Prostate gland (tissue), 2 donors: ENCODE measurements at regions not wholly inside any gene's neighbourhood (a gene's known extent, or its start where the extent isn't known, plus 50 kb on each side); places are given as distances from the start of the nearest gene placed in this dataset.
A peak's percentile ranks its signal among the peaks of the same experiment; 100 is the strongest.

Source experiments
- POLR2AphosphoS5 ChIP-seq: sonication (generic); formaldehyde crosslinking; IDR thresholded peaks from one replicate; pipeline ENCODE4 v1.6.1; 2017; ENCODE audit warnings: antibody characterized with exemption
- TF ChIP-seq, protein P1 (sequence below), 4 experiments: fragments of 200-600 bp in 2 of 4; fragments of 450-650 bp in 2 of 4; sonication (generic) in 2 of 4; IDR thresholded peaks; 1 replicate in 3 of 4; 2 replicates in 1 of 4; pipeline ENCODE4 v1.5.1; 2016 to 2019; ENCODE audit warnings: antibody characterized with exemption in 4 of 4, mild to moderate bottlenecking in 2 of 4, moderate library complexity in 2 of 4

DNA sequence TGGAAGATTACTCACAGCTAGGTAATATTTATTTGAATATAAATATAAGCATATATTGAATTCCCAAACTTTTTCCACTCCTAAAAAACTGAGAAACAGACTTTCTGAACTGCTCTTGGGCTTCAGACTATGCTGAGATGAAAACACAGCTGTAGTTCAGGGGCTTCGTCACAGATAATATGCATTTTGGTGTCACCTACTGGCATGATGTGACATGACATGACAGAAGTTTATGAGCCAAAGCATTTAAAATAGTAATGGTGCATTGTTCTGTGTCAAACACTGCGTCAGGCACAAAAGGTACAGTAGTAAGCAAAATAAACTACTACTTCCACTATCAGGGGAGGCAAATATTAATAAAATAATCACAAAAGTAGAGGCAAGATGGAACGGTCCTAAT lies 171.3 kb downstream of the BTC start:
- TF ChIP-seq, protein P1, sequence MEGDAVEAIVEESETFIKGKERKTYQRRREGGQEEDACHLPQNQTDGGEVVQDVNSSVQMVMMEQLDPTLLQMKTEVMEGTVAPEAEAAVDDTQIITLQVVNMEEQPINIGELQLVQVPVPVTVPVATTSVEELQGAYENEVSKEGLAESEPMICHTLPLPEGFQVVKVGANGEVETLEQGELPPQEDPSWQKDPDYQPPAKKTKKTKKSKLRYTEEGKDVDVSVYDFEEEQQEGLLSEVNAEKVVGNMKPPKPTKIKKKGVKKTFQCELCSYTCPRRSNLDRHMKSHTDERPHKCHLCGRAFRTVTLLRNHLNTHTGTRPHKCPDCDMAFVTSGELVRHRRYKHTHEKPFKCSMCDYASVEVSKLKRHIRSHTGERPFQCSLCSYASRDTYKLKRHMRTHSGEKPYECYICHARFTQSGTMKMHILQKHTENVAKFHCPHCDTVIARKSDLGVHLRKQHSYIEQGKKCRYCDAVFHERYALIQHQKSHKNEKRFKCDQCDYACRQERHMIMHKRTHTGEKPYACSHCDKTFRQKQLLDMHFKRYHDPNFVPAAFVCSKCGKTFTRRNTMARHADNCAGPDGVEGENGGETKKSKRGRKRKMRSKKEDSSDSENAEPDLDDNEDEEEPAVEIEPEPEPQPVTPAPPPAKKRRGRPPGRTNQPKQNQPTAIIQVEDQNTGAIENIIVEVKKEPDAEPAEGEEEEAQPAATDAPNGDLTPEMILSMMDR (IDR thresholded peaks at IDR 0.05), result peak in 3 of 4 experiments; percentile 35 to 53 (median 36)
- TF ChIP-seq POLR2AphosphoS5, result no peak
